PC-3 (cell line): ENCODE measurements at regions not wholly inside any gene's neighbourhood (a gene's known extent, or its start where the extent isn't known, plus 50 kb on each side); places are given as distances from the start of the nearest gene placed in this dataset.

Experiments
- ATAC-seq: fragments of 200-7000 bp; cut with Tn5 transposase; 2 replicates; pipeline ENCODE4 v1.9.1; 2020; ENCODE audit warnings: mild to moderate bottlenecking, moderate library complexity
- BruUV-seq: library from RNA; stranded (reverse); fragments of 400-500 nt; replicated peaks from 2 replicates; lab custom pipeline; 2021; lab: Mats Ljungman, UMichigan
- CTCF ChIA-PET: fragments of 300-600 bp; sonication (Branson Sonifier 250); formaldehyde crosslinking; loops from one replicate; lab custom pipeline; 2022; ENCODE audit warnings: antibody characterized with exemption; lab: Charles Lee
- POLR2A ChIA-PET: fragments of 300-600 bp; sonication (Branson Sonifier 250); formaldehyde crosslinking; loops from one replicate; lab custom pipeline; 2022; ENCODE audit warnings: antibody characterized with exemption; ENCODE audit not compliant: unreplicated experiment; lab: Charles Lee
- DNase-seq: peaks from one replicate; pipeline ENCODE4 v3.0.0-alpha.2; 2015
- H2AFZ ChIP-seq: fragments of 300-600 bp; sonication (generic); 2 replicates; pipeline ENCODE4 v1.6.0; 2016; ENCODE audit warnings: antibody characterized with exemption, low read length
- H3F3A ChIP-seq: fragments of 300-600 bp; sonication (generic); one replicate; pipeline ENCODE4 v1.6.0; 2017; ENCODE audit warnings: antibody characterized with exemption, low read length, control low read depth, mild to moderate bottlenecking; ENCODE audit not compliant: unreplicated experiment
- H3K27ac ChIP-seq: fragments of 300-600 bp; sonication (generic); 2 replicates; pipeline ENCODE4 v1.5.1; 2016; ENCODE audit warnings: mild to moderate bottlenecking, low read length
- H3K27me3 ChIP-seq: fragments of 300-600 bp; sonication (generic); 2 replicates; pipeline ENCODE4 v1.6.1; 2016; ENCODE audit warnings: low read length, mixed read lengths
- H3K36me3 ChIP-seq: fragments of 300-600 bp; sonication (generic); 2 replicates; pipeline ENCODE4 v1.6.1; 2016; ENCODE audit warnings: low read depth, mixed run types, low read length, mixed read lengths
- H3K4me1 ChIP-seq: fragments of 300-600 bp; sonication (generic); 2 replicates; pipeline ENCODE4 v1.5.1; 2016; ENCODE audit warnings: low read length; ENCODE audit not compliant: insufficient read depth
- H3K4me2 ChIP-seq: fragments of 300-600 bp; sonication (generic); 2 replicates; pipeline ENCODE4 v1.6.0; 2016; ENCODE audit warnings: low read length
- H3K4me3 ChIP-seq: fragments of 300-600 bp; sonication (generic); 2 replicates; pipeline ENCODE4 v1.5.1; 2016; ENCODE audit warnings: mild to moderate bottlenecking, low read length, mixed read lengths
- H3K79me2 ChIP-seq: fragments of 300-600 bp; sonication (generic); 2 replicates; pipeline ENCODE4 v1.6.1; 2017; ENCODE audit warnings: low read length, mixed read lengths
- H3K9ac ChIP-seq: fragments of 300-600 bp; sonication (generic); 2 replicates; pipeline ENCODE4 v1.6.0; 2016; ENCODE audit warnings: mild to moderate bottlenecking, low read length
- H3K9me2 ChIP-seq: fragments of 300-600 bp; sonication (generic); replicated peaks from 2 replicates; pipeline ENCODE4 v1.6.1; 2016; ENCODE audit warnings: mixed run types, low read length, mixed read lengths
- H3K9me3 ChIP-seq: fragments of 300-600 bp; sonication (generic); 2 replicates; pipeline ENCODE4 v1.6.1; 2016; ENCODE audit warnings: low read length, mixed read lengths
- H4K20me1 ChIP-seq: fragments of 300-600 bp; sonication (generic); 2 replicates; pipeline ENCODE4 v1.6.1; 2016; ENCODE audit warnings: low read length, mixed read lengths
- EZH2 ChIP-seq: fragments of 300-600 bp; sonication (generic); IDR thresholded peaks from one replicate; pipeline ENCODE4 v1.6.1; 2017; ENCODE audit warnings: antibody characterized with exemption, mild to moderate bottlenecking, low read length; ENCODE audit not compliant: unreplicated experiment
- EZH2phosphoT487 ChIP-seq: fragments of 300-600 bp; sonication (generic); IDR thresholded peaks from 2 replicates; pipeline ENCODE4 v1.6.1; 2018; ENCODE audit warnings: mild to moderate bottlenecking, antibody characterized with exemption, low read length, borderline replicate concordance
- intact Hi-C: fragments of 100-400 bp; cut with micrococcal nuclease; formaldehyde crosslinking; loops from 2 replicates; pipeline ENCODE4 v1.9.0; 2023
- TF ChIP-seq, protein P1 (sequence below): fragments of 300-600 bp; sonication (generic); conservative IDR thresholded peaks from 2 replicates; pipeline ENCODE4 v1.5.1; 2017; ENCODE audit warnings: antibody characterized with exemption, low read depth, mild to moderate bottlenecking, low read length

DNA sequence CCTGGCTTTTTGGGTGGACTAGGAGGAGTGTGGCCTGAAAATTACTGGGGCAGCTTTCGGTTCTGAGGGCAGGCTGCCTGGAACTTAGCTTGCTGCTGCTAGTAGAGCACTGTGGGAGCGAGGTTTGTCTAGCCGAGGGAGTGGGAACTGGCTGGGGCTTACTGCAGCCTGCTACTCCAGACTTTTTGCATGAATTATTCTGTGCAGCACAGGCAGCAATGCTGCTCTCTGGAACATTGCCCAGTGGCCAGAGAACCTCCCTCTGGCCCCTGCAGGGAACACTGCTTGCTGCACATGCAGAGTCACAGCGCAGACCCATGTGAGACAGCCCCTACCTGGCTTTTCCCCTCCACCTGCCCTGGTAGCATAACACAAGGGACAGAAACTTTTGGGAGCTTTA, 263.9 kb upstream of the SLITRK2 start:
- H3F3A ChIP-seq: no peaks in the 10 kb centered on the region
- ChIA-PET CTCF (no interaction called here), POLR2A (no interaction called here)
- H4K20me1 ChIP-seq: no peaks in the 10 kb centered on the region
- no TSS peak for BruUV-seq
- no peak overlapping the region for H3K27ac ChIP-seq
- H2AFZ ChIP-seq: no peak overlapping the region
- H3K4me3 ChIP-seq: no peak overlapping the region
- intact Hi-C loops: no loop called here
- no peaks in the 10 kb centered on the region for H3K36me3 ChIP-seq
- H3K4me1 ChIP-seq: no peaks in the 10 kb centered on the region
- H3K27me3 ChIP-seq: no peaks in the 10 kb centered on the region
- no peaks in the 10 kb centered on the region for H3K79me2 ChIP-seq
- no peak overlapping the region for H3K9ac ChIP-seq
- H3K9me2 ChIP-seq: no peaks in the 10 kb centered on the region
- TF ChIP-seq EZH2phosphoT487 (no peak), EZH2 (no peak)
- TF ChIP-seq, protein P1, sequence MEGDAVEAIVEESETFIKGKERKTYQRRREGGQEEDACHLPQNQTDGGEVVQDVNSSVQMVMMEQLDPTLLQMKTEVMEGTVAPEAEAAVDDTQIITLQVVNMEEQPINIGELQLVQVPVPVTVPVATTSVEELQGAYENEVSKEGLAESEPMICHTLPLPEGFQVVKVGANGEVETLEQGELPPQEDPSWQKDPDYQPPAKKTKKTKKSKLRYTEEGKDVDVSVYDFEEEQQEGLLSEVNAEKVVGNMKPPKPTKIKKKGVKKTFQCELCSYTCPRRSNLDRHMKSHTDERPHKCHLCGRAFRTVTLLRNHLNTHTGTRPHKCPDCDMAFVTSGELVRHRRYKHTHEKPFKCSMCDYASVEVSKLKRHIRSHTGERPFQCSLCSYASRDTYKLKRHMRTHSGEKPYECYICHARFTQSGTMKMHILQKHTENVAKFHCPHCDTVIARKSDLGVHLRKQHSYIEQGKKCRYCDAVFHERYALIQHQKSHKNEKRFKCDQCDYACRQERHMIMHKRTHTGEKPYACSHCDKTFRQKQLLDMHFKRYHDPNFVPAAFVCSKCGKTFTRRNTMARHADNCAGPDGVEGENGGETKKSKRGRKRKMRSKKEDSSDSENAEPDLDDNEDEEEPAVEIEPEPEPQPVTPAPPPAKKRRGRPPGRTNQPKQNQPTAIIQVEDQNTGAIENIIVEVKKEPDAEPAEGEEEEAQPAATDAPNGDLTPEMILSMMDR: no peak
- ATAC-seq (no peak), DNase-seq (no peak)
- H3K9me3 ChIP-seq: no peaks in the 10 kb centered on the region; the same call in 1 of the 2 replicates
- H3K4me2 ChIP-seq: no peak overlapping the region

DNA sequence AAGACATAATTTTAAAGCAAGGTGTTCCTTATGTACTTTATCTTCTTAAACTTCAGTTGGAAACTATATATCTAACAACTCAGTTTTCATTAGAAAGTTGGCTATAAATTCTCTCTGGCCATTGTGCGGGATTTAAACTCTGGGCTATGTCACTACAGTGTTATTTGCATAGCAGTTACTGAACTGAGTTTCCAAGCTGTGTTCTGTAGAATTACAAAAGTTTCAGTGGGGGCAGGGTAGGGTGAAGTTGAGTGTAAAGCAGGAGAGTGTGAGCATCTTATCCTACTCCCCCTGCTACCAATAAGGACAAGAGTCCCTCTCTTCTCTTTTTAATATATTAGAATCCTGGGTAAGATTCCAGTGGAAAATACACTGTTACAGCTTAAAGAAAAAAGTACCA, 254.5 kb upstream of the SLITRK2 start:
- no TSS peak for BruUV-seq
- ATAC-seq: no peak

DNA sequence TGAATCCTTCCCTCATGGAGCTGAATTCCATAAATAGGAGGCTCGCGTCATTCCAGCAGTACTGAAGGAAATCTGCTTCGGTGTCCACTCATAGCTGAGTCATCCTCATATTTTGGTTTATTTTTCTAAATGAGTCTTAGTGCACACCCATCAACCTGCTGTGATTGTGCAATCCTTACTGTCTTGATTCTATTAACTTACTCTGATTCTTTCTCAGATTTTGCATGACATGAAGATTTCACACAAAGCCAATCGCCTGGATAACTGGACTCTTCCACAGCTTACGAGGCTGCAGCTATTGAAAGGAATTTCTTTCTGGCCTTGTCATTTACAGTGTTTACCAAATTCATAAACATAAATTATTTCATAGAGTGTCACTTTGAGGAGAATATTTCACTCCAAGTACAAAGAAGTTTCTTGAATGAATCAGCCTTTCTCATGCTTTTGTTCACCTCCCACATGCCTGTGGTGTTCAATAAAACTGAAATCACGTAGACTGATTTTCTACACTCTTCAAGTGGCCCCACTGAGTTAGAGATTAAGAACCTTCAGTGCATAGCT, 207.6 kb upstream of the SLITRK2 start:
- Histone ChIP-seq H3F3A (no peaks in the 10 kb centered on the region), H3K27me3 (no peaks in the 10 kb centered on the region), H3K9me3 (no peaks in the 10 kb centered on the region), H3K4me1 (peaks cover 7% of the 10 kb centered on the region), H3K27ac (peak overlapping the region; percentile 82), H3K4me3 (no peak overlapping the region), H3K79me2 (no peaks in the 10 kb centered on the region), H3K9ac (no peak overlapping the region), H3K9me2 (no peaks in the 10 kb centered on the region), H3K36me3 (no peaks in the 10 kb centered on the region), H2AFZ (peak overlapping the region; percentile 54; the same call in 1 of the 2 replicates), H4K20me1 (no peaks in the 10 kb centered on the region), H3K4me2 (peak overlapping the region; percentile 54)
- POLR2A ChIA-PET: no interaction called here
- CTCF ChIA-PET: no interaction called here
- ATAC-seq (no peak), DNase-seq (peak; percentile 80)
- no TSS peak for BruUV-seq
- TF ChIP-seq, protein P1: no peak
- TF ChIP-seq EZH2phosphoT487 (no peak), EZH2 (no peak)
- intact Hi-C loops: no loop called here

More for the DNA sequence above, 254.5 kb upstream of the SLITRK2 start:
- no peak overlapping the region for H3K4me3 ChIP-seq
- H3K79me2 ChIP-seq: no peaks in the 10 kb centered on the region
- no peak overlapping the region for H3K27ac ChIP-seq
- H3K9me2 ChIP-seq: no peaks in the 10 kb centered on the region
- no peaks in the 10 kb centered on the region for H3K27me3 ChIP-seq
- H3K36me3 ChIP-seq: no peaks in the 10 kb centered on the region
- ChIA-PET POLR2A (no interaction called here), CTCF (no interaction called here)
- H3K9ac ChIP-seq: no peak overlapping the region
- no peak overlapping the region for H3K4me2 ChIP-seq
- H4K20me1 ChIP-seq: no peaks in the 10 kb centered on the region
- no peaks in the 10 kb centered on the region for H3K4me1 ChIP-seq
- intact Hi-C loops: no loop called here
- H2AFZ ChIP-seq: no peak overlapping the region
- H3K9me3 ChIP-seq: no peaks in the 10 kb centered on the region
- no peak for DNase-seq
- TF ChIP-seq EZH2phosphoT487 (no peak), EZH2 (no peak)
- TF ChIP-seq, protein P1: no peak
- H3F3A ChIP-seq: no peaks in the 10 kb centered on the region
